ENCODE measurements at regions not wholly inside any gene's neighbourhood (a gene's known extent, or its start where the extent isn't known, plus 50 kb on each side); places are given as distances from the start of the nearest gene placed in this dataset.
A peak's percentile ranks its signal among the peaks of the same experiment; 100 is the strongest.

GRCh38 chr13:26878438-26878837, 117.9 kb upstream of the GPR12 start:
- ATAC-seq (ENCODE audit: insufficient read depth, low FRiP score) (no peak), DNase-seq (no peak)
- peaks cover 0 to 6% (median 0%) of the 10 kb centered on the region in 4 donors for H3K9me3 ChIP-seq (ENCODE audit: control insufficient read depth in 4 of 4, insufficient read depth in 3 of 4, low read length in 3 of 4)
- 0 to 50% methylated on average over 1 of the region's 1 CpG for WGBS, 2 donors
- H3K36me3 ChIP-seq (ENCODE audit: control insufficient read depth in 4 of 4, insufficient read depth in 4 of 4, low read length in 4 of 4) = no peaks in the 10 kb centered on the region
- no peaks in the 10 kb centered on the region for H3K27me3 ChIP-seq (ENCODE audit: control insufficient read depth in 3 of 3, insufficient read depth in 3 of 3, low read length in 2 of 3)
- no peak overlapping the region for H3K27ac ChIP-seq (ENCODE audit: low read depth in 1 of 2, low read length in 1 of 2)
- TF ChIP-seq CTCF (IDR thresholded peaks at IDR 0.05; ENCODE audit: control extremely low read depth, extremely low read depth) = no peak
- peaks cover 0 to 4% (median 0%) of the 10 kb centered on the region in 5 donors for H3K4me1 ChIP-seq (ENCODE audit: control insufficient read depth in 5 of 5, insufficient read depth in 5 of 5, low read length in 5 of 5)
- H3K9ac ChIP-seq (ENCODE audit: insufficient read depth in 1 of 2, low read length in 2 of 2) = no peak overlapping the region
- no peak overlapping the region for H3K4me3 ChIP-seq

- ATAC-seq (ENCODE audit: insufficient read depth, low FRiP score) = no peak
- no peaks in the 10 kb centered on the region for H3K4me1 ChIP-seq (ENCODE audit: control insufficient read depth in 5 of 5, insufficient read depth in 5 of 5, low read length in 5 of 5)
- H3K27me3 ChIP-seq (ENCODE audit: control insufficient read depth in 3 of 3, insufficient read depth in 3 of 3, low read length in 2 of 3) = no peaks in the 10 kb centered on the region
- H3K27ac ChIP-seq (ENCODE audit: low read depth in 1 of 2, low read length in 1 of 2) = no peak overlapping the region
- DNase-seq = no peak
- H3K4me3 ChIP-seq = no peak overlapping the region
- no peak overlapping the region for H3K9ac ChIP-seq (ENCODE audit: insufficient read depth in 1 of 2, low read length in 2 of 2)
- TF ChIP-seq CTCF (IDR thresholded peaks at IDR 0.05; ENCODE audit: control extremely low read depth, extremely low read depth) = no peak
- 73 to 75% methylated on average over 7 of the region's 7 CpGs for WGBS, 2 donors
- H3K9me3 ChIP-seq (ENCODE audit: control insufficient read depth in 4 of 4, insufficient read depth in 3 of 4, low read length in 3 of 4) = peaks cover 0 to 6% (median 0%) of the 10 kb centered on the region in 4 donors
- H3K36me3 ChIP-seq (ENCODE audit: control insufficient read depth in 4 of 4, insufficient read depth in 4 of 4, low read length in 4 of 4) = no peaks in the 10 kb centered on the region
Observed at GRCh38 chr13:26873386-26873698, 112.8 kb upstream of the GPR12 start.

- peak; percentile 25 to 46 (median 32) for DNase-seq
- WGBS, 2 donors = 52 to 53% methylated on average over 28 of the region's 28 CpGs
- ATAC-seq (ENCODE audit: insufficient read depth, low FRiP score) = no peak
Observed at GRCh38 chr13:26872525-26873385, 112.2 kb upstream of the GPR12 start.

More at GRCh38 chr13:26872525-26873385, 112.2 kb upstream of the GPR12 start:
- Histone ChIP-seq H3K9ac (ENCODE audit: insufficient read depth in 1 of 2, low read length in 2 of 2) (no peak overlapping the region), H3K4me1 (ENCODE audit: control insufficient read depth in 5 of 5, insufficient read depth in 5 of 5, low read length in 5 of 5) (no peaks in the 10 kb centered on the region), H3K36me3 (ENCODE audit: control insufficient read depth in 4 of 4, insufficient read depth in 4 of 4, low read length in 4 of 4) (no peaks in the 10 kb centered on the region), H3K9me3 (ENCODE audit: control insufficient read depth in 4 of 4, insufficient read depth in 3 of 4, low read length in 3 of 4) (peaks cover 0 to 2% (median 0%) of the 10 kb centered on the region in 4 donors), H3K27ac (ENCODE audit: low read depth in 1 of 2, low read length in 1 of 2) (no peak overlapping the region), H3K4me3 (no peak overlapping the region), H3K27me3 (ENCODE audit: control insufficient read depth in 3 of 3, insufficient read depth in 3 of 3, low read length in 2 of 3) (no peaks in the 10 kb centered on the region)
- TF ChIP-seq CTCF (IDR thresholded peaks at IDR 0.05; ENCODE audit: control extremely low read depth, extremely low read depth) = peak; percentile 1

All from lung (tissue), 11 donors.